WTC11 (cell line): ENCODE measurements at regions not wholly inside any gene's neighbourhood (a gene's known extent, or its start where the extent isn't known, plus 50 kb on each side); places are given as distances from the start of the nearest gene placed in this dataset.

Source experiments
- ATAC-seq: fragments of 200-7000 bp; cut with Tn5 transposase; 2 replicates; pipeline ENCODE4 v1.10.0; 2021; ENCODE audit warnings: mild to moderate bottlenecking, moderate library complexity
- CTCF ChIA-PET: fragments of 300-600 bp; sonication (Branson Sonifier 250); formaldehyde crosslinking; loops from one replicate; lab custom pipeline; 2021; ENCODE audit warnings: antibody characterized with exemption; lab: Charles Lee
- POLR2A ChIA-PET: fragments of 350-600 bp; sonication (Branson Sonifier 250); formaldehyde crosslinking; loops from one replicate; lab custom pipeline; 2021; ENCODE audit warnings: antibody characterized with exemption; lab: Charles Lee
- DNase-seq: peaks from one replicate; pipeline ENCODE4 v3.0.0; 2021; ENCODE audit warnings: low spot score
- H3K27ac Mint-ChIP-seq: 2 replicates; pipeline ENCODE4 v1.8.0; 2021; ENCODE audit warnings: mixed read lengths
- H3K27me3 Mint-ChIP-seq: 2 replicates; pipeline ENCODE4 v1.8.0; 2021; ENCODE audit warnings: low read depth, mild to moderate bottlenecking, moderate library complexity, mixed read lengths
- H3K36me3 Mint-ChIP-seq: 2 replicates; pipeline ENCODE4 v1.8.0; 2021; ENCODE audit warnings: mixed read lengths
- H3K4me1 Mint-ChIP-seq: 2 replicates; pipeline ENCODE4 v1.8.0; 2022; ENCODE audit warnings: mixed read lengths
- H3K4me3 Mint-ChIP-seq: 2 replicates; pipeline ENCODE4 v1.8.0; 2021; ENCODE audit warnings: mild to moderate bottlenecking, moderate library complexity, mixed read lengths
- H3K9me3 Mint-ChIP-seq: 2 replicates; pipeline ENCODE4 v1.8.0; 2021; ENCODE audit warnings: mixed read lengths
- EMX1 ChIP-seq: fragments of 250-450 bp; sonication (Bioruptor Pico); IDR thresholded peaks from 2 replicates; pipeline ENCODE4 v1.8.0; 2021; ENCODE audit warnings: mild to moderate bottlenecking
- RELA ChIP-seq: sonication (generic); formaldehyde crosslinking; IDR thresholded peaks from 2 replicates; pipeline ENCODE4 v1.8.1; 2022; ENCODE audit warnings: missing genetic modification reagents, mild to moderate bottlenecking, borderline replicate concordance
- TEAD4 ChIP-seq: sonication (generic); formaldehyde crosslinking; IDR thresholded peaks from 2 replicates; pipeline ENCODE4 v1.8.0; 2022; ENCODE audit warnings: mild to moderate bottlenecking, missing genetic modification reagents
- ZNF121 ChIP-seq: sonication (generic); formaldehyde crosslinking; IDR thresholded peaks from 2 replicates; pipeline ENCODE4 v1.8.0; 2023; ENCODE audit warnings: missing genetic modification reagents
- ZNF232 ChIP-seq: sonication (generic); formaldehyde crosslinking; IDR thresholded peaks from 2 replicates; pipeline ENCODE4 v1.8.0; 2022; ENCODE audit warnings: mild to moderate bottlenecking, missing genetic modification reagents
- ZNF263 ChIP-seq: sonication (generic); formaldehyde crosslinking; IDR thresholded peaks from 2 replicates; pipeline ENCODE4 v1.8.1; 2022; ENCODE audit warnings: low read depth, mild to moderate bottlenecking, moderate library complexity, missing genetic modification reagents
- ZNF396 ChIP-seq: fragments of 250-450 bp; sonication (Bioruptor Pico); IDR thresholded peaks from 2 replicates; pipeline ENCODE4 v1.8.0; 2021; ENCODE audit warnings: mild to moderate bottlenecking, moderate library complexity, borderline replicate concordance
- TF ChIP-seq, protein P1 (sequence below): fragments of 250-450 bp; sonication (Bioruptor Pico); IDR thresholded peaks from 2 replicates; pipeline ENCODE4 v1.8.0; 2021; ENCODE audit warnings: mild to moderate bottlenecking
- TF ChIP-seq, protein P2 (sequence below): fragments of 200-600 bp; IDR thresholded peaks from 2 replicates; pipeline ENCODE4 v1.8.0; 2022; ENCODE audit warnings: antibody characterized with exemption
- TF ChIP-seq, protein P3 (sequence below): sonication (generic); formaldehyde crosslinking; IDR thresholded peaks from 2 replicates; pipeline ENCODE4 v1.8.0; 2023; ENCODE audit warnings: missing genetic modification reagents
- TF ChIP-seq, protein P4 (sequence below): sonication (generic); formaldehyde crosslinking; IDR thresholded peaks from 2 replicates; pipeline ENCODE4 v1.8.0; 2022; ENCODE audit warnings: mild to moderate bottlenecking, missing genetic modification reagents
- TF ChIP-seq, protein P5 (sequence below): sonication (generic); formaldehyde crosslinking; IDR thresholded peaks from 2 replicates; pipeline ENCODE4 v1.8.1; 2023; ENCODE audit warnings: mild to moderate bottlenecking, missing genetic modification reagents, moderate library complexity
- TF ChIP-seq, protein P6 (sequence below): sonication (generic); formaldehyde crosslinking; IDR thresholded peaks from 2 replicates; pipeline ENCODE4 v1.8.1; 2023; ENCODE audit warnings: mild to moderate bottlenecking, missing genetic modification reagents, moderate library complexity
- TF ChIP-seq, protein P7 (sequence below): fragments of 250-450 bp; sonication (Bioruptor Pico); conservative IDR thresholded peaks from 2 replicates; pipeline ENCODE4 v1.9.0; 2021; ENCODE audit warnings: mild to moderate bottlenecking
- TF ChIP-seq, protein P8 (sequence below): sonication (generic); formaldehyde crosslinking; IDR thresholded peaks from 2 replicates; pipeline ENCODE4 v1.8.0; 2022; ENCODE audit warnings: mild to moderate bottlenecking, missing genetic modification reagents

DNA sequence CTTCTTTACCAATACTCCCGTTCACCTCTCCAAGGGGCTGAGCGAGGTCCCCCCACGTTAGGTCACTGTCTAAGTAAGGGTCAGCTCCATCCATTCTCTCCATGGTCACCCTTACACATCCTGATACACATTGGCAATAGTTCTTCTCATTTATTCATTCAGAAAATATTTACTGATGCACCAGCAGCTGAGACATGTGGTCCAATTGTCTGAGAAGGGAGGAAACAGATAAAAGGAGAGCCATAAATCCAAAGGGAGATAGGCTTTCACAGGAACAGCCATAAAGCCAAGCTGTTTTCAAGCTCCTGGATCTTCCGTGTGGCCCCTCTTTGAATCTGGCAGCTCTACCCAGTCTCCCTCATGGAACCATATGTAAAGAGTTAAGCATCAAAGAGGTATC is 121.2 kb downstream of the TXNL1 start (continued):
- TF ChIP-seq, protein P1, sequence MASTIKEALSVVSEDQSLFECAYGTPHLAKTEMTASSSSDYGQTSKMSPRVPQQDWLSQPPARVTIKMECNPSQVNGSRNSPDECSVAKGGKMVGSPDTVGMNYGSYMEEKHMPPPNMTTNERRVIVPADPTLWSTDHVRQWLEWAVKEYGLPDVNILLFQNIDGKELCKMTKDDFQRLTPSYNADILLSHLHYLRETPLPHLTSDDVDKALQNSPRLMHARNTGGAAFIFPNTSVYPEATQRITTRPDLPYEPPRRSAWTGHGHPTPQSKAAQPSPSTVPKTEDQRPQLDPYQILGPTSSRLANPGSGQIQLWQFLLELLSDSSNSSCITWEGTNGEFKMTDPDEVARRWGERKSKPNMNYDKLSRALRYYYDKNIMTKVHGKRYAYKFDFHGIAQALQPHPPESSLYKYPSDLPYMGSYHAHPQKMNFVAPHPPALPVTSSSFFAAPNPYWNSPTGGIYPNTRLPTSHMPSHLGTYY, result no peak
- TF ChIP-seq, protein P2, sequence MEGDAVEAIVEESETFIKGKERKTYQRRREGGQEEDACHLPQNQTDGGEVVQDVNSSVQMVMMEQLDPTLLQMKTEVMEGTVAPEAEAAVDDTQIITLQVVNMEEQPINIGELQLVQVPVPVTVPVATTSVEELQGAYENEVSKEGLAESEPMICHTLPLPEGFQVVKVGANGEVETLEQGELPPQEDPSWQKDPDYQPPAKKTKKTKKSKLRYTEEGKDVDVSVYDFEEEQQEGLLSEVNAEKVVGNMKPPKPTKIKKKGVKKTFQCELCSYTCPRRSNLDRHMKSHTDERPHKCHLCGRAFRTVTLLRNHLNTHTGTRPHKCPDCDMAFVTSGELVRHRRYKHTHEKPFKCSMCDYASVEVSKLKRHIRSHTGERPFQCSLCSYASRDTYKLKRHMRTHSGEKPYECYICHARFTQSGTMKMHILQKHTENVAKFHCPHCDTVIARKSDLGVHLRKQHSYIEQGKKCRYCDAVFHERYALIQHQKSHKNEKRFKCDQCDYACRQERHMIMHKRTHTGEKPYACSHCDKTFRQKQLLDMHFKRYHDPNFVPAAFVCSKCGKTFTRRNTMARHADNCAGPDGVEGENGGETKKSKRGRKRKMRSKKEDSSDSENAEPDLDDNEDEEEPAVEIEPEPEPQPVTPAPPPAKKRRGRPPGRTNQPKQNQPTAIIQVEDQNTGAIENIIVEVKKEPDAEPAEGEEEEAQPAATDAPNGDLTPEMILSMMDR, result no peak
- TF ChIP-seq TEAD4, result no peak
- no peak for TF ChIP-seq ZNF263 (CRISPR knock-in tag)

DNA sequence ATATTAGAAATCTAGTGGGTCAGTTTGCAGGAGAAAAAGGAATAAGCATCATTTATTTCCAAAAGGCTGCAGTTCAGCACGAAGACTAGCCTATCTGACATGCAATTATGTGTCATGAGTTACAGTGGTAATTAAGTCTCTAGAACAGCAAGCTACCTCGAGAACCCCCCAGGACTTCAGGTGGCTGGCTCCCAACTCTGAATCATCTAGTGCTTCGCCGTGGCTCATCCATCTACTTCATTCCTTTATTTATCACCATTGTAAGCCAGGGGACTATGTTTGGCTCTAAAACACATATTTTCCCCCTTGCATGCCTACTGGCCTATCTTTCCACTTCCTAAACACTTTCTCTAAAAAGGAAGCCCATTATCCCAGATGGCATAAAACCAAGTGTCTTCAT is 121.6 kb downstream of the TXNL1 start:
- ChIA-PET POLR2A (no interaction called here), CTCF (no interaction called here)
- Mint-ChIP-seq H3K4me3 (no peak overlapping the region), H3K27ac (no peak overlapping the region), H3K4me1 (peaks cover 3% of the 10 kb centered on the region; the same call in 1 of the 2 replicates), H3K9me3 (peaks cover 16% of the 10 kb centered on the region), H3K27me3 (no peaks in the 10 kb centered on the region), H3K36me3 (no peaks in the 10 kb centered on the region)
- DNase-seq (no peak), ATAC-seq (no peak)
- TF ChIP-seq, protein P3, sequence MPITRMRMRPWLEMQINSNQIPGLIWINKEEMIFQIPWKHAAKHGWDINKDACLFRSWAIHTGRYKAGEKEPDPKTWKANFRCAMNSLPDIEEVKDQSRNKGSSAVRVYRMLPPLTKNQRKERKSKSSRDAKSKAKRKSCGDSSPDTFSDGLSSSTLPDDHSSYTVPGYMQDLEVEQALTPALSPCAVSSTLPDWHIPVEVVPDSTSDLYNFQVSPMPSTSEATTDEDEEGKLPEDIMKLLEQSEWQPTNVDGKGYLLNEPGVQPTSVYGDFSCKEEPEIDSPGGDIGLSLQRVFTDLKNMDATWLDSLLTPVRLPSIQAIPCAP (CRISPR knock-in tag), result no peak
- TF ChIP-seq ZNF232 (CRISPR knock-in tag), result no peak
- TF ChIP-seq, protein P4, sequence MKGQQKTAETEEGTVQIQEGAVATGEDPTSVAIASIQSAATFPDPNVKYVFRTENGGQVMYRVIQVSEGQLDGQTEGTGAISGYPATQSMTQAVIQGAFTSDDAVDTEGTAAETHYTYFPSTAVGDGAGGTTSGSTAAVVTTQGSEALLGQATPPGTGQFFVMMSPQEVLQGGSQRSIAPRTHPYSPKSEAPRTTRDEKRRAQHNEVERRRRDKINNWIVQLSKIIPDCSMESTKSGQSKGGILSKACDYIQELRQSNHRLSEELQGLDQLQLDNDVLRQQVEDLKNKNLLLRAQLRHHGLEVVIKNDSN (CRISPR knock-in tag), result no peak
- TF ChIP-seq, protein P5, sequence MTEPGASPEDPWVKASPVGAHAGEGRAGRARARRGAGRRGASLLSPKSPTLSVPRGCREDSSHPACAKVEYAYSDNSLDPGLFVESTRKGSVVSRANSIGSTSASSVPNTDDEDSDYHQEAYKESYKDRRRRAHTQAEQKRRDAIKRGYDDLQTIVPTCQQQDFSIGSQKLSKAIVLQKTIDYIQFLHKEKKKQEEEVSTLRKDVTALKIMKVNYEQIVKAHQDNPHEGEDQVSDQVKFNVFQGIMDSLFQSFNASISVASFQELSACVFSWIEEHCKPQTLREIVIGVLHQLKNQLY (CRISPR knock-in tag), result no peak
- TF ChIP-seq RELA (CRISPR knock-in tag), result no peak
- TF ChIP-seq, protein P6, sequence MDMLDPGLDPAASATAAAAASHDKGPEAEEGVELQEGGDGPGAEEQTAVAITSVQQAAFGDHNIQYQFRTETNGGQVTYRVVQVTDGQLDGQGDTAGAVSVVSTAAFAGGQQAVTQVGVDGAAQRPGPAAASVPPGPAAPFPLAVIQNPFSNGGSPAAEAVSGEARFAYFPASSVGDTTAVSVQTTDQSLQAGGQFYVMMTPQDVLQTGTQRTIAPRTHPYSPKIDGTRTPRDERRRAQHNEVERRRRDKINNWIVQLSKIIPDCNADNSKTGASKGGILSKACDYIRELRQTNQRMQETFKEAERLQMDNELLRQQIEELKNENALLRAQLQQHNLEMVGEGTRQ (CRISPR knock-in tag), result no peak

DNA sequence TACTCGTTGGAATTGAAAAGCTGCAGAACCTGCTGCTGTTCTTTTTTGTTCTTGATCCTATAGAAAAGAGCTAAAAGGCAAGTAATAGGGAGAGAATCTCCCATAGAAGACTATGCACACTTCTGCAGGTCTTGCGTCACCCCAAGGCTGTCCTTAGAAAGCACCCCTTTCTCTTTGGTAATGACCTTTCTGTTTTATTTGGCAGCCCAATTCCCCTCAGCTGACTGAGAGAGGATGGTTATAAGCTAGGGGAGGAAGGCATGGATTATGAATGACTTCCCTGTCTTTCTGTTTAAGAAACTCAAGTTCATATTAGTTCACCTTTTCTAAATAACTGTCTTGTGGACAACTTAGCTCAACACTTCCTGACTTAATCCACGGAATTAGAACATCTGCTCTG is 122.9 kb downstream of the TXNL1 start:
- ATAC-seq (no peak), DNase-seq (no peak)
- Mint-ChIP-seq H3K36me3 (no peaks in the 10 kb centered on the region), H3K4me3 (no peak overlapping the region), H3K27ac (no peak overlapping the region), H3K27me3 (0 out of 2 replicates have a peak, but pooled peaks cover 1% of the 10 kb centered on the region), H3K4me1 (no peaks in the 10 kb centered on the region), H3K9me3 (peaks cover 16% of the 10 kb centered on the region)
- ChIA-PET POLR2A (no interaction called here), CTCF (no interaction called here)
- TF ChIP-seq, protein P7, sequence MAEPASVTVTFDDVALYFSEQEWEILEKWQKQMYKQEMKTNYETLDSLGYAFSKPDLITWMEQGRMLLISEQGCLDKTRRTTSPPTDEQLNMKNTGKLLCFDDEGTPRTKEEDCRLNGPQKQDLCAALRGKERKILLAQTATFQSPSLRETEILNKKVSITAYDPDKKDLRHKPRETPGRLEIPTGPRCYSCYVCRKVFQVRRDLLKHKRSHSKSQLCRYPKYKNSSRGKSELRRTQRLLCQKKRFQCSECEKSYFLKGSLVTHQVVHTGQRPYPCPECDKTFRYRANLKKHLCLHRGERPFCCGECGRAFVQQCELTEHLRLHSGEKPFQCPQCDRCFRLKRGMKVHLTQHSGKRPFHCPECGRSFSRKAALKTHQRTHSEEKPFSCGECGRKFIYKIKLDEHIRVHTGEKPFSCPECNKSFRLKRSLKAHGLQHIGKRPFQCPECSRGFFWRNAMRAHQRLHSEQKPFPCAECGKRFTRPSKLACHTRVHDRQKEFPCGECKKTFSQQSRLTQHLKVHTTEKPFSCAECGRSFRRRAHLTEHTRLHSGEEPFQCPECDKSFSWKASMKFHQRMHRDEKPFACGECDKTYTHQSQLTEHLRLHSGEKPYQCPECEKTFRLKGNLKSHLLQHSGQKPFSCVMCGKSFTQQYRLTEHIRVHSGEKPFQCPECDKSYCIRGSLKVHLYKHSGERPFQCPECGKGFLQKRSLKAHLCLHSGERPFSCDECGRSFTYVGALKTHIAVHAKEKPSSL (CRISPR knock-in tag), result no peak
- TF ChIP-seq EMX1 (CRISPR knock-in tag), result no peak
- TF ChIP-seq ZNF121 (CRISPR knock-in tag), result no peak
- no peak for TF ChIP-seq ZNF396 (CRISPR knock-in tag)
- TF ChIP-seq, protein P8, sequence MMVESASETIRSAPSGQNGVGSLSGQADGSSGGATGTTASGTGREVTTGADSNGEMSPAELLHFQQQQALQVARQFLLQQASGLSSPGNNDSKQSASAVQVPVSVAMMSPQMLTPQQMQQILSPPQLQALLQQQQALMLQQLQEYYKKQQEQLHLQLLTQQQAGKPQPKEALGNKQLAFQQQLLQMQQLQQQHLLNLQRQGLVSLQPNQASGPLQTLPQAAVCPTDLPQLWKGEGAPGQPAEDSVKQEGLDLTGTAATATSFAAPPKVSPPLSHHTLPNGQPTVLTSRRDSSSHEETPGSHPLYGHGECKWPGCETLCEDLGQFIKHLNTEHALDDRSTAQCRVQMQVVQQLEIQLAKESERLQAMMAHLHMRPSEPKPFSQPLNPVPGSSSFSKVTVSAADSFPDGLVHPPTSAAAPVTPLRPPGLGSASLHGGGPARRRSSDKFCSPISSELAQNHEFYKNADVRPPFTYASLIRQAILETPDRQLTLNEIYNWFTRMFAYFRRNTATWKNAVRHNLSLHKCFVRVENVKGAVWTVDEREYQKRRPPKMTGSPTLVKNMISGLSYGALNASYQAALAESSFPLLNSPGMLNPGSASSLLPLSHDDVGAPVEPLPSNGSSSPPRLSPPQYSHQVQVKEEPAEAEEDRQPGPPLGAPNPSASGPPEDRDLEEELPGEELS, result no peak
- no peak for TF ChIP-seq ZNF232 (CRISPR knock-in tag)
